B cell (primary cell): ENCODE measurements at regions not wholly inside any gene's neighbourhood (a gene's known extent, or its start where the extent isn't known, plus 50 kb on each side); places are given as distances from the start of the nearest gene placed in this dataset.
"Not testable (repeated sequence)": the region's sequence is repeated elsewhere in the genome, so short reads cannot be mapped to it uniquely, and the experiment has no call there.

Experiments
- ATAC-seq: fragments of 200-7000 bp; cut with Tn5 transposase; one replicate; pipeline ENCODE4 v1.10.0; 2021; ENCODE audit warnings: low read depth, mild to moderate bottlenecking, moderate number of reproducible peaks, moderate library complexity
- CTCF ChIA-PET: fragments of 350-600 bp; sonication (Branson Sonifier 250); formaldehyde crosslinking; loops from one replicate; lab custom pipeline; 2021; ENCODE audit warnings: antibody characterized with exemption, inconsistent platforms; lab: Charles Lee
- POLR2A ChIA-PET: fragments of 350-600 bp; sonication (Branson Sonifier 250); formaldehyde crosslinking; loops from one replicate; lab custom pipeline; 2021; ENCODE audit warnings: antibody characterized with exemption; lab: Charles Lee
- DNase-seq: peaks from one replicate; pipeline ENCODE4 v3.0.0; 2013
- H2AFZ ChIP-seq: 2 replicates; pipeline ENCODE4 v1.6.1; 2012; ENCODE audit warnings: mild to moderate bottlenecking, low read depth, low read length; ENCODE audit not compliant: insufficient read depth, poor library complexity, severe bottlenecking
- H3K27ac ChIP-seq, 2 donors: 1 replicate in 1 of 2; 2 replicates in 1 of 2; pipeline ENCODE4 v1.5.1; 2012 to 2013; ENCODE audit warnings: low read length in 2 of 2, mild to moderate bottlenecking in 2 of 2, moderate library complexity in 1 of 2
- H3K27me3 ChIP-seq, 4 experiments: fragments of 200-600 bp in 1 of 4; sonication (generic) in 1 of 4; replicated peaks in 1 of 4; 1 replicate in 2 of 4; 2 replicates in 2 of 4; pipeline versions ENCODE4 v1.6.1 to v1.7.0; 2013 to 2016; ENCODE audit warnings: low read length in 3 of 4, mild to moderate bottlenecking in 2 of 4, mixed read lengths in 1 of 4, moderate library complexity in 1 of 4; ENCODE audit not compliant: insufficient read depth in 4 of 4, control insufficient read depth in 3 of 4; ENCODE audit errors: control extremely low read depth in 1 of 4
- H3K36me3 ChIP-seq, 2 experiments: replicated peaks in 1 of 2; 1 replicate in 1 of 2; 2 replicates in 1 of 2; pipeline versions ENCODE4 v1.6.1 to v1.7.1; 2013; ENCODE audit warnings: low read length in 1 of 2; ENCODE audit not compliant: insufficient read depth in 2 of 2, control insufficient read depth in 1 of 2; ENCODE audit errors: control extremely low read depth in 1 of 2, extremely low read depth in 1 of 2
- H3K4me1 ChIP-seq, 2 donors: fragments of 200-600 bp in 1 of 2; sonication (generic) in 1 of 2; 1 replicate in 1 of 2; 2 replicates in 1 of 2; pipeline versions ENCODE4 v1.5.1 to v1.6.1; 2013 to 2017; ENCODE audit warnings: low read length in 2 of 2; ENCODE audit not compliant: control insufficient read depth in 2 of 2, insufficient read depth in 2 of 2
- H3K4me2 ChIP-seq: replicated peaks from 2 replicates; pipeline ENCODE3; 2012; ENCODE audit warnings: mild to moderate bottlenecking, low read depth, low read length; ENCODE audit not compliant: poor library complexity, severe bottlenecking
- H3K4me3 ChIP-seq, 5 experiments: fragments of 200-600 bp in 1 of 5; sonication (generic) in 1 of 5; 1 replicate in 3 of 5; 2 replicates in 2 of 5; pipeline versions ENCODE4 v1.5.1 to v1.7.0; 2011 to 2016; ENCODE audit warnings: low read length in 4 of 5, mild to moderate bottlenecking in 4 of 5, low read depth in 2 of 5, control low read depth in 1 of 5, moderate library complexity in 1 of 5; ENCODE audit not compliant: insufficient read depth in 1 of 5; ENCODE audit errors: control extremely low read depth in 1 of 5, extremely low read depth in 1 of 5
- H3K79me2 ChIP-seq: fragments of 200-600 bp; sonication (generic); one replicate; pipeline ENCODE4 v1.6.0; 2016; ENCODE audit warnings: low read length; ENCODE audit not compliant: control insufficient read depth, insufficient read depth
- H3K9ac ChIP-seq: fragments of 200-600 bp; sonication (generic); 2 replicates; pipeline ENCODE4 v1.6.1; 2017; ENCODE audit warnings: mild to moderate bottlenecking, low read length, moderate library complexity
- H3K9me3 ChIP-seq, 3 donors: one replicate each; pipeline versions ENCODE4 v1.6.1 to v1.7.1; 2013; ENCODE audit warnings: low read length in 2 of 3; ENCODE audit not compliant: control insufficient read depth in 2 of 3, insufficient read depth in 1 of 3; ENCODE audit errors: control extremely low read depth in 1 of 3
- H4K20me1 ChIP-seq: 2 replicates; pipeline ENCODE4 v1.6.0; 2012; ENCODE audit warnings: mild to moderate bottlenecking, low read length; ENCODE audit not compliant: insufficient read depth, control insufficient read depth, poor library complexity, severe bottlenecking
- H3K27ac Mint-ChIP-seq: one replicate; pipeline ENCODE4 v1.8.0; 2021; ENCODE audit warnings: mixed read lengths
- H3K27me3 Mint-ChIP-seq: one replicate; pipeline ENCODE4 v1.8.0; 2021; ENCODE audit warnings: mixed read lengths
- H3K4me1 Mint-ChIP-seq: one replicate; pipeline ENCODE4 v1.8.0; 2021; ENCODE audit warnings: mixed read lengths
- H3K4me3 Mint-ChIP-seq: one replicate; pipeline ENCODE4 v1.8.0; 2021; ENCODE audit warnings: mixed read lengths
- H3K9me3 Mint-ChIP-seq: one replicate; pipeline ENCODE4 v1.8.0; 2022; ENCODE audit warnings: mixed read lengths; ENCODE audit not compliant: insufficient read depth
- CTCF ChIP-seq: fragments of 200-600 bp; IDR thresholded peaks from one replicate; pipeline ENCODE4 v1.8.0; 2022; ENCODE audit warnings: antibody characterized with exemption, mild to moderate bottlenecking
- EZH2 ChIP-seq: IDR thresholded peaks from 2 replicates; pipeline ENCODE4 v1.6.1; 2012; ENCODE audit warnings: borderline replicate concordance, low read depth, mild to moderate bottlenecking, moderate library complexity, low read length; ENCODE audit not compliant: insufficient read depth, poor library complexity, severe bottlenecking
- WGBS: methylation state at CpG from one replicate; pipeline ENCODE4 v1.1.5; 2013; ENCODE audit warnings: missing lambda C conversion rate; ENCODE audit not compliant: insufficient coverage; 5-methylcytosine and 5-hydroxymethylcytosine counted together
- intact Hi-C: fragments of 100-400 bp; cut with micrococcal nuclease; formaldehyde crosslinking; loops from one replicate; pipeline ENCODE4 v1.10.0; 2022

GRCh38 chr7:32802305-32802910 is 89.2 kb downstream of the KBTBD2 start:
- H3K4me3 ChIP-seq, result no peak overlapping the region
- 91% methylated on average over 3 of the region's 3 CpGs for WGBS
- no peak overlapping the region for H3K9ac ChIP-seq
- intact Hi-C loops, result loop anchor here (5.0 kb wide), 1 partner anchor 250 kb away; no protein-coding TSS in a partner anchor
- no peak overlapping the region for H2AFZ ChIP-seq
- peaks cover 0 to 18% (median 10%) of the 10 kb centered on the region in 3 donors for H3K9me3 ChIP-seq
- TF ChIP-seq CTCF (no peak), EZH2 (no peak)
- ATAC-seq (no peak), DNase-seq (no peak)
- ChIA-PET POLR2A (no interaction called here), CTCF (interaction anchor here (1.1 kb wide), 1 partner anchor 141 kb away, joined by 3 read pairs; no protein-coding TSS in a partner anchor)
- H3K27ac ChIP-seq, result no peak overlapping the region
- H3K27me3 Mint-ChIP-seq, result no peaks in the 10 kb centered on the region
- no peaks in the 10 kb centered on the region for H3K4me1 ChIP-seq
- H3K4me1 Mint-ChIP-seq, result peaks cover 2% of the 10 kb centered on the region
- H3K27me3 ChIP-seq, result peaks cover 0 to 3% (median 0%) of the 10 kb centered on the region in 4 experiments
- no peaks in the 10 kb centered on the region for H3K79me2 ChIP-seq
- H3K4me2 ChIP-seq, result no peak overlapping the region
- no peaks in the 10 kb centered on the region for H4K20me1 ChIP-seq
- H3K36me3 ChIP-seq, result no peaks in the 10 kb centered on the region
- H3K9me3 Mint-ChIP-seq, result peaks cover 16% of the 10 kb centered on the region
- no peak overlapping the region for H3K27ac Mint-ChIP-seq
- no peak overlapping the region for H3K4me3 Mint-ChIP-seq

- H3K4me1 ChIP-seq, H3K27ac Mint-ChIP-seq, H3K79me2 ChIP-seq, POLR2A ChIA-PET, H3K9ac ChIP-seq, CTCF ChIA-PET, H3K4me2 ChIP-seq, H3K4me1 Mint-ChIP-seq, H3K27me3 Mint-ChIP-seq, intact Hi-C loops, H3K4me3 Mint-ChIP-seq, H3K9me3 ChIP-seq, H3K36me3 ChIP-seq, H3K27me3 ChIP-seq, ATAC-seq, H3K27ac ChIP-seq, H3K9me3 Mint-ChIP-seq, H3K4me3 ChIP-seq, H2AFZ ChIP-seq, H4K20me1 ChIP-seq, DNase-seq: not testable (repeated sequence)
- WGBS, result no CpG with 5 or more reads among the region's 5 CpGs
These were observed 98.5 kb downstream of the KBTBD2 start for GRCh38 chr7:32793053-32793452.

- H4K20me1 ChIP-seq, H3K4me2 ChIP-seq, H3K79me2 ChIP-seq, ATAC-seq, POLR2A ChIA-PET, H3K27me3 ChIP-seq, H3K4me1 Mint-ChIP-seq, H3K4me1 ChIP-seq, H2AFZ ChIP-seq, H3K36me3 ChIP-seq, H3K9me3 Mint-ChIP-seq, H3K4me3 Mint-ChIP-seq, DNase-seq, CTCF ChIA-PET, H3K9me3 ChIP-seq, H3K27ac ChIP-seq, H3K9ac ChIP-seq, H3K27ac Mint-ChIP-seq, H3K27me3 Mint-ChIP-seq, H3K4me3 ChIP-seq, intact Hi-C loops: not testable (repeated sequence)
- WGBS, result 85% methylated on average over 3 of the region's 7 CpGs
These were observed 100.7 kb downstream of the KBTBD2 start for GRCh38 chr7:32790766-32791430.
